GM12878 (cell line): ENCODE measurements at regions not wholly inside any gene's neighbourhood (a gene's known extent, or its start where the extent isn't known, plus 50 kb on each side); places are given as distances from the start of the nearest gene placed in this dataset.

Experiments used
- ATAC-seq: fragments of 200-7000 bp; cut with Tn5 transposase; 3 replicates; pipeline ENCODE4 v1.9.1; 2020; ENCODE audit warnings: mild to moderate bottlenecking, moderate library complexity
- BruUV-seq: library from RNA; stranded (reverse); fragments of 400-500 nt; replicated peaks from 2 replicates; lab custom pipeline; 2021; lab: Mats Ljungman, UMichigan
- CTCF ChIA-PET: fragments of 300-600 bp; sonication (Branson Sonifier 250); formaldehyde crosslinking; extraction: SDS; loops from one replicate; lab custom pipeline; 2021; ENCODE audit warnings: inconsistent platforms; lab: Yijun Ruan, JAX
- POLR2A ChIA-PET: fragments of 350-600 bp; formaldehyde crosslinking; extraction: SDS; loops from one replicate; lab custom pipeline; 2021; ENCODE audit warnings: inconsistent platforms; lab: Charles Lee
- RAD21 ChIA-PET: fragments of 300-600 bp; sonication (Branson Sonifier 250); formaldehyde crosslinking; loops from one replicate; lab custom pipeline; 2023; ENCODE audit warnings: antibody characterized with exemption; ENCODE audit not compliant: unreplicated experiment; lab: Charles Lee
- SMC1A ChIA-PET: fragments of 300-600 bp; sonication (Branson Sonifier 250); formaldehyde crosslinking; loops from one replicate; lab custom pipeline; 2023; ENCODE audit not compliant: unreplicated experiment, uncharacterized antibody; lab: Charles Lee
- DNase-seq: peaks from one replicate; pipeline ENCODE4 v3.0.0-alpha.2; 2011; ENCODE audit warnings: low read depth, low spot score
- FAIRE-seq: peaks from 3 replicates; lab custom pipeline; 2011; peaks lifted over from hg19 to GRCh38; lab: Jason Lieb, UNC
- H2AFZ ChIP-seq: 2 replicates; pipeline ENCODE4 v1.6.0; 2011; ENCODE audit warnings: low read depth, low read length, control low read depth; ENCODE audit not compliant: control insufficient read depth
- H3K27ac ChIP-seq: 2 replicates; pipeline ENCODE4 v1.5.1; 2011; ENCODE audit warnings: control low read depth; ENCODE audit not compliant: control insufficient read depth, insufficient read depth
- H3K27me3 ChIP-seq, 2 experiments: replicated peaks in 1 of 2; 2 replicates each; pipeline versions ENCODE4 v1.6.0 to v1.6.1; 2011; ENCODE audit warnings: low read length in 1 of 2; ENCODE audit not compliant: control insufficient read depth in 2 of 2, insufficient read depth in 2 of 2
- H3K36me3 ChIP-seq, 2 experiments: 2 replicates each; pipeline ENCODE4 v1.5.1; 2011; ENCODE audit warnings: low read length in 1 of 2; ENCODE audit not compliant: control insufficient read depth in 2 of 2, insufficient read depth in 2 of 2
- H3K4me1 ChIP-seq: 2 replicates; pipeline ENCODE4 v1.6.1; 2011; ENCODE audit warnings: mild to moderate bottlenecking, low read length, moderate library complexity, mixed read lengths; ENCODE audit not compliant: control insufficient read depth, insufficient read depth
- H3K4me2 ChIP-seq: 2 replicates; pipeline ENCODE4 v1.6.0; 2011; ENCODE audit warnings: control low read depth; ENCODE audit not compliant: control insufficient read depth, insufficient read depth
- H3K4me3 ChIP-seq: fragments of 200-600 bp; sonication (generic); 2 replicates; pipeline ENCODE4 v1.5.1; 2016
- H3K79me2 ChIP-seq: 2 replicates; pipeline ENCODE4 v1.6.0; 2011; ENCODE audit warnings: low read length; ENCODE audit not compliant: control insufficient read depth, insufficient read depth
- H3K9ac ChIP-seq: 2 replicates; pipeline ENCODE4 v1.8.0; 2011; ENCODE audit warnings: low read length, control low read depth, mixed read lengths; ENCODE audit not compliant: control insufficient read depth, insufficient read depth
- H3K9me3 ChIP-seq: replicated peaks from 3 replicates; pipeline ENCODE4 v1.5.1; 2011; ENCODE audit warnings: mild to moderate bottlenecking, low read length; ENCODE audit not compliant: control insufficient read depth, insufficient read depth
- H4K20me1 ChIP-seq: 2 replicates; pipeline ENCODE4 v1.6.0; 2011; ENCODE audit not compliant: control insufficient read depth, insufficient read depth
- ATF7 ChIP-seq: fragments of 450-650 bp; IDR thresholded peaks from 2 replicates; pipeline ENCODE4 v1.6.1; 2016; ENCODE audit warnings: low read depth, mild to moderate bottlenecking
- BMI1 ChIP-seq: fragments of 450-650 bp; IDR thresholded peaks from 2 replicates; pipeline ENCODE4 v1.6.1; 2016; ENCODE audit warnings: mild to moderate bottlenecking, moderate library complexity, borderline replicate concordance
- CHD4 ChIP-seq: fragments of 200-600 bp; sonication (generic); IDR thresholded peaks from 2 replicates; pipeline ENCODE4 v1.6.1; 2016; ENCODE audit warnings: mild to moderate bottlenecking
- EGR1 ChIP-seq, 2 experiments: IDR thresholded peaks; 1 replicate in 1 of 2; 2 replicates in 1 of 2; pipeline ENCODE4 v1.6.1; 2011 to 2012; ENCODE audit warnings: low read depth in 2 of 2, low read length in 2 of 2, borderline replicate concordance in 1 of 2, mild to moderate bottlenecking in 1 of 2, moderate library complexity in 1 of 2
- GATAD2B ChIP-seq: fragments of 450-650 bp; conservative IDR thresholded peaks from 2 replicates; pipeline ENCODE4 v1.6.1; 2017; ENCODE audit warnings: low read depth, mild to moderate bottlenecking, moderate library complexity
- NFXL1 ChIP-seq: fragments of 450-650 bp; IDR thresholded peaks from 2 replicates; pipeline ENCODE4 v1.6.1; 2017; ENCODE audit warnings: antibody characterized with exemption, mild to moderate bottlenecking, borderline replicate concordance
- RAD51 ChIP-seq: fragments of 450-650 bp; IDR thresholded peaks from 2 replicates; pipeline ENCODE4 v1.6.1; 2016; ENCODE audit warnings: moderate library complexity, mild to moderate bottlenecking, inconsistent platforms
- SIX5 ChIP-seq: IDR thresholded peaks from 2 replicates; pipeline ENCODE4 v1.6.1; 2011; ENCODE audit warnings: mild to moderate bottlenecking, low read depth, low read length, moderate library complexity; ENCODE audit not compliant: severe bottlenecking
- SMAD5 ChIP-seq: IDR thresholded peaks from 2 replicates; pipeline ENCODE4 v1.6.1; 2016; ENCODE audit warnings: antibody characterized with exemption, low read depth
- SREBF2 ChIP-seq: IDR thresholded peaks from 2 replicates; pipeline ENCODE4 v1.6.1; 2012; ENCODE audit warnings: mild to moderate bottlenecking, low read length
- SRF ChIP-seq, 2 experiments: IDR thresholded peaks; 2 replicates each; pipeline ENCODE4 v1.6.1; 2011; ENCODE audit warnings: low read depth in 2 of 2, low read length in 2 of 2, mild to moderate bottlenecking in 1 of 2, moderate library complexity in 1 of 2
- SUPT20H ChIP-seq: IDR thresholded peaks from 2 replicates; pipeline ENCODE4 v1.6.1; 2011; ENCODE audit warnings: low read depth, mild to moderate bottlenecking, low read length, moderate library complexity, borderline replicate concordance; ENCODE audit not compliant: control insufficient read depth
- SUZ12 ChIP-seq: fragments of 200-600 bp; sonication (generic); IDR thresholded peaks from one replicate; pipeline ENCODE4 v1.6.1; 2018; ENCODE audit warnings: antibody characterized with exemption, mild to moderate bottlenecking; ENCODE audit not compliant: unreplicated experiment
- TARDBP ChIP-seq: IDR thresholded peaks from 2 replicates; pipeline ENCODE4 v1.6.1; 2016; ENCODE audit warnings: borderline replicate concordance
- ZBTB40 ChIP-seq: fragments of 450-650 bp; IDR thresholded peaks from 2 replicates; pipeline ENCODE4 v1.6.1; 2016; ENCODE audit warnings: mild to moderate bottlenecking, moderate library complexity, borderline replicate concordance
- WGBS: methylation state at CpG from one replicate; pipeline ENCODE4 v1.1.6; 2016; ENCODE audit warnings: low lambda C conversion rate; ENCODE audit not compliant: insufficient replicate concordance, insufficient coverage; ENCODE audit errors: missing lambda C conversion rate; 5-methylcytosine and 5-hydroxymethylcytosine counted together
- in situ Hi-C: fragments of 300-500 bp; cut with MboI; formaldehyde crosslinking; loops from 9 replicates; pipeline ENCODE4 v1.14.3; 2018; ENCODE audit warnings: mixed read lengths
- intact Hi-C: fragments of 100-400 bp; cut with micrococcal nuclease; formaldehyde crosslinking; loops from one replicate; pipeline ENCODE4 v1.14.2; 2022; ENCODE audit not compliant: unreplicated experiment
- TF ChIP-seq, protein P1 (sequence below): fragments of 450-650 bp; IDR thresholded peaks from 2 replicates; pipeline ENCODE4 v1.6.1; 2018; ENCODE audit warnings: mild to moderate bottlenecking, low read depth, moderate library complexity; ENCODE audit not compliant: partially characterized antibody
- TF ChIP-seq, protein P2 (sequence below): IDR thresholded peaks from 2 replicates; pipeline ENCODE4 v1.6.1; 2011; ENCODE audit warnings: low read depth, mild to moderate bottlenecking, low read length, moderate library complexity, borderline replicate concordance; ENCODE audit errors: extremely low read depth

GRCh38 chr4:20351360-20352162, 99.9 kb downstream of the SLIT2 start:
- in situ Hi-C loops = no loop called here
- Histone ChIP-seq H3K27ac (no peak overlapping the region), H3K27me3 (no peaks in the 10 kb centered on the region), H3K9me3 (no peaks in the 10 kb centered on the region), H2AFZ (no peak overlapping the region), H3K4me3 (no peak overlapping the region), H3K4me2 (no peak overlapping the region), H3K79me2 (no peaks in the 10 kb centered on the region), H3K4me1 (no peaks in the 10 kb centered on the region), H3K9ac (no peak overlapping the region), H3K36me3 (no peaks in the 10 kb centered on the region), H4K20me1 (no peaks in the 10 kb centered on the region)
- POLR2A ChIA-PET = no interaction called here
- ATAC-seq (no peak), DNase-seq (no peak), FAIRE-seq (no peak)
- RAD21 ChIA-PET = no interaction called here
- 0% methylated on average over 2 of the region's 2 CpGs for WGBS
- intact Hi-C loops = no loop called here
- CTCF ChIA-PET = no interaction called here
- BruUV-seq = no TSS peak
- SMC1A ChIA-PET = no interaction called here
- TF ChIP-seq, protein P1, sequence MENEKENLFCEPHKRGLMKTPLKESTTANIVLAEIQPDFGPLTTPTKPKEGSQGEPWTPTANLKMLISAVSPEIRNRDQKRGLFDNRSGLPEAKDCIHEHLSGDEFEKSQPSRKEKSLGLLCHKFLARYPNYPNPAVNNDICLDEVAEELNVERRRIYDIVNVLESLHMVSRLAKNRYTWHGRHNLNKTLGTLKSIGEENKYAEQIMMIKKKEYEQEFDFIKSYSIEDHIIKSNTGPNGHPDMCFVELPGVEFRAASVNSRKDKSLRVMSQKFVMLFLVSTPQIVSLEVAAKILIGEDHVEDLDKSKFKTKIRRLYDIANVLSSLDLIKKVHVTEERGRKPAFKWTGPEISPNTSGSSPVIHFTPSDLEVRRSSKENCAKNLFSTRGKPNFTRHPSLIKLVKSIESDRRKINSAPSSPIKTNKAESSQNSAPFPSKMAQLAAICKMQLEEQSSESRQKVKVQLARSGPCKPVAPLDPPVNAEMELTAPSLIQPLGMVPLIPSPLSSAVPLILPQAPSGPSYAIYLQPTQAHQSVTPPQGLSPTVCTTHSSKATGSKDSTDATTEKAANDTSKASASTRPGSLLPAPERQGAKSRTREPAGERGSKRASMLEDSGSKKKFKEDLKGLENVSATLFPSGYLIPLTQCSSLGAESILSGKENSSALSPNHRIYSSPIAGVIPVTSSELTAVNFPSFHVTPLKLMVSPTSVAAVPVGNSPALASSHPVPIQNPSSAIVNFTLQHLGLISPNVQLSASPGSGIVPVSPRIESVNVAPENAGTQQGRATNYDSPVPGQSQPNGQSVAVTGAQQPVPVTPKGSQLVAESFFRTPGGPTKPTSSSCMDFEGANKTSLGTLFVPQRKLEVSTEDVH = no peak
- TF ChIP-seq GATAD2B = no peak
- no peak for TF ChIP-seq CHD4
- TF ChIP-seq SUZ12 = no peak
- TF ChIP-seq ZBTB40 = no peak
- TF ChIP-seq SUPT20H = no peak
- TF ChIP-seq NFXL1 = no peak
- no peak for TF ChIP-seq SREBF2
- no peak for TF ChIP-seq SRF (IDR thresholded peaks at IDR 0.05; ENCODE audit: low read depth in 2 of 2, low read length in 2 of 2)
- TF ChIP-seq, protein P2, sequence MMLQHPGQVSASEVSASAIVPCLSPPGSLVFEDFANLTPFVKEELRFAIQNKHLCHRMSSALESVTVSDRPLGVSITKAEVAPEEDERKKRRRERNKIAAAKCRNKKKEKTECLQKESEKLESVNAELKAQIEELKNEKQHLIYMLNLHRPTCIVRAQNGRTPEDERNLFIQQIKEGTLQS = no peak
- no peak for TF ChIP-seq TARDBP
- TF ChIP-seq SIX5 = no peak
- no peak for TF ChIP-seq SMAD5
- TF ChIP-seq ATF7 = no peak
- no peak for TF ChIP-seq EGR1 (IDR thresholded peaks at IDR 0.05; ENCODE audit: borderline replicate concordance in 1 of 2, low read depth in 2 of 2, low read length in 2 of 2)
- TF ChIP-seq BMI1 = no peak
- TF ChIP-seq RAD51 = no peak
